OCI-LY3 (cell line): ENCODE measurements at regions not wholly inside any gene's neighbourhood (a gene's known extent, or its start where the extent isn't known, plus 50 kb on each side); places are given as distances from the start of the nearest gene placed in this dataset.
"Not testable (repeated sequence)": the region's sequence is repeated elsewhere in the genome, so short reads cannot be mapped to it uniquely, and the experiment has no call there.

Source experiments
- H2AFZ ChIP-seq: fragments of 200-600, 300-600 bp; shearing (Covaris generic); 2 replicates; pipeline ENCODE4 v1.6.0; 2014; ENCODE audit warnings: antibody characterized with exemption, low read depth, low read length
- H3K27ac ChIP-seq: fragments of 200-600, 300-600 bp; sonication (generic); 2 replicates; pipeline ENCODE4 v1.5.1; 2014; ENCODE audit warnings: mild to moderate bottlenecking, low read length, moderate library complexity, mixed read lengths
- H3K27me3 ChIP-seq: fragments of 200-600, 300-600 bp; sonication (generic); 2 replicates; pipeline ENCODE4 v1.6.1; 2014; ENCODE audit warnings: low read depth, low read length, mixed read lengths
- H3K36me3 ChIP-seq: fragments of 200-600, 300-600 bp; sonication (generic); replicated peaks from 2 replicates; pipeline ENCODE3; 2014; ENCODE audit warnings: low read depth, low read length, mixed read lengths
- H3K4me1 ChIP-seq: fragments of 300-600, 200-600 bp; sonication (generic); 2 replicates; pipeline ENCODE4 v1.6.1; 2014; ENCODE audit warnings: low read length, mixed read lengths
- H3K4me2 ChIP-seq: fragments of 200-600, 300-600 bp; sonication (generic); 2 replicates; pipeline ENCODE4 v1.6.1; 2014; ENCODE audit warnings: low read length, mixed read lengths
- H3K4me3 ChIP-seq: fragments of 300-600, 200-600 bp; sonication (generic); 2 replicates; pipeline ENCODE4 v1.5.1; 2014; ENCODE audit warnings: antibody characterized with exemption, mild to moderate bottlenecking, low read length, moderate library complexity
- H3K79me2 ChIP-seq: fragments of 300-600, 200-600 bp; shearing (Covaris generic); 2 replicates; pipeline ENCODE4 v1.6.1; 2014; ENCODE audit warnings: mild to moderate bottlenecking, low read length, mixed read lengths
- H3K9ac ChIP-seq: fragments of 300-600, 200-600 bp; shearing (Covaris generic); 2 replicates; pipeline ENCODE4 v1.6.0; 2014; ENCODE audit warnings: mild to moderate bottlenecking, low read length, moderate library complexity
- H3K9me3 ChIP-seq: fragments of 200-600, 300-600 bp; shearing (Covaris generic); 2 replicates; pipeline ENCODE4 v1.6.1; 2014; ENCODE audit warnings: low read length, mixed read lengths; ENCODE audit not compliant: insufficient read depth
- H4K20me1 ChIP-seq: fragments of 200-600, 300-600 bp; sonication (generic); 2 replicates; pipeline ENCODE4 v1.6.1; 2016; ENCODE audit warnings: low read length, mixed read lengths; ENCODE audit not compliant: insufficient read depth
- EZH2phosphoT487 ChIP-seq: fragments of 200-600 bp; shearing (Covaris generic); IDR thresholded peaks from 2 replicates; pipeline ENCODE4 v1.6.1; 2018; ENCODE audit warnings: antibody characterized with exemption, mixed run types, low read depth
- TF ChIP-seq, protein P1 (sequence below): fragments of 200-600, 300-600 bp; sonication (generic); IDR thresholded peaks from 2 replicates; pipeline ENCODE4 v1.5.1; 2014; ENCODE audit warnings: antibody characterized with exemption, low read length, low read depth

DNA sequence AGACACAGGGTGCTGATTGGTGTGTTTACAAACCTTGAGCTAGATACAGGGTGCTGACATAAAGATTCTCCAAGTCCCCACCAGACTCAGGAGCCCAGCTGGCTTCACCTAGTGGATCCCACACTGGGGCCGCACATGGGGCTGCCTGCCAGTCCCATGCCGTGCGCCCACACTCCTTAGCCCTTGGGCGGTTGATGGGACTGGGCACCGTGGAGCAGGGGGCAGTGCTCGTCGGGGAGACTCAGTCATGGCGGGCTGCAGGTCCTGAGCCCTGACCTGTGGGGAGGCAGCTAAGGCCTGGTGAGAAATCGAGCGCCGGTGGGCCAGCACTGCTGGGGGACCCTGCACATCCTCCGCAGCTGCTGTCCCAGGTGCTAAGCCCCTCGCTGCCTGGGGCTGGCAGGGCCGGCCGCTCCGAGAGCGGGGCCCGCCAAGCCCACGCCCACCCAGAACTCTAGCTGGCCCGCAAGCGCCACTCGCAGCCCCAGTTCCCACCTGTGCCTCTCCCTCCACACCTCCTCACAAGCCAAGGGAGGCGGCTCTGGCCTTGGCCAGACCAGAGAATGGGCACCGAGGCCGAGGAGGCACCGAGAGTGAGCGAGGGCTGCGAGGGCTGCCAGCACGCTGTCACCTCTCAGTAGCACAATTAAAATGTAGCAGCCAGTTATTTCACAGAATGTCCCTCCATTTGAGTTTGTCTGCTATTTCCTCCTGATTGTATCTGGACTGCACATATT lies 76.1 kb upstream of the PNPLA4 start:
- Histone ChIP-seq H3K4me2 (no peak overlapping the region), H3K27ac (no peak overlapping the region), H2AFZ (no peak overlapping the region), H4K20me1 (no peaks in the 10 kb centered on the region), H3K79me2 (no peaks in the 10 kb centered on the region), H3K9me3 (no peaks in the 10 kb centered on the region), H3K4me1 (no peaks in the 10 kb centered on the region), H3K9ac (no peak overlapping the region), H3K36me3 (no peaks in the 10 kb centered on the region), H3K4me3 (no peak overlapping the region), H3K27me3 (no peaks in the 10 kb centered on the region)
- TF ChIP-seq, protein P1, sequence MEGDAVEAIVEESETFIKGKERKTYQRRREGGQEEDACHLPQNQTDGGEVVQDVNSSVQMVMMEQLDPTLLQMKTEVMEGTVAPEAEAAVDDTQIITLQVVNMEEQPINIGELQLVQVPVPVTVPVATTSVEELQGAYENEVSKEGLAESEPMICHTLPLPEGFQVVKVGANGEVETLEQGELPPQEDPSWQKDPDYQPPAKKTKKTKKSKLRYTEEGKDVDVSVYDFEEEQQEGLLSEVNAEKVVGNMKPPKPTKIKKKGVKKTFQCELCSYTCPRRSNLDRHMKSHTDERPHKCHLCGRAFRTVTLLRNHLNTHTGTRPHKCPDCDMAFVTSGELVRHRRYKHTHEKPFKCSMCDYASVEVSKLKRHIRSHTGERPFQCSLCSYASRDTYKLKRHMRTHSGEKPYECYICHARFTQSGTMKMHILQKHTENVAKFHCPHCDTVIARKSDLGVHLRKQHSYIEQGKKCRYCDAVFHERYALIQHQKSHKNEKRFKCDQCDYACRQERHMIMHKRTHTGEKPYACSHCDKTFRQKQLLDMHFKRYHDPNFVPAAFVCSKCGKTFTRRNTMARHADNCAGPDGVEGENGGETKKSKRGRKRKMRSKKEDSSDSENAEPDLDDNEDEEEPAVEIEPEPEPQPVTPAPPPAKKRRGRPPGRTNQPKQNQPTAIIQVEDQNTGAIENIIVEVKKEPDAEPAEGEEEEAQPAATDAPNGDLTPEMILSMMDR = no peak
- no peak for TF ChIP-seq EZH2phosphoT487

DNA sequence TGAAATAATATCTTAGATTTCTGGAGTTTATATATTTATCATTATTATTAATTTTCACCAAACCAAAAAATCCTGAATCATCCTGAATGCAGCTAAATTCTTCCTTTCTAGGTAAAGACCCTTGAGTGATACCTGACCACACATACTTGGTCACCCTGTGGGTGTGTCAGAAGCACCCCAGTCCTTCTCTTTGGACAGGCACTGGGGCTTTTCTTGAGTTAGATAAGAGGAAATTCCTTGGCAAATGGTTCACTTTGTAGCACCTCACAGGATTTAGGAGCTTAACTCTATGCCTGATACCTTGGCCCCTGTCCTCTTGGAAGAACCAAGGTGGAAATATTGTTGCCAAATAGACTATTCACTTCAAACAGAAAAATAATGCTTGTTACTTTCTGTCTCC lies 69.6 kb upstream of the PNPLA4 start:
- Histone ChIP-seq H3K4me2 (no peak overlapping the region), H3K36me3 (no peaks in the 10 kb centered on the region), H3K27me3 (no peaks in the 10 kb centered on the region), H3K4me1 (no peaks in the 10 kb centered on the region), H3K27ac (no peak overlapping the region), H3K9me3 (no peaks in the 10 kb centered on the region), H3K4me3 (no peak overlapping the region), H2AFZ (no peak overlapping the region), H3K79me2 (no peaks in the 10 kb centered on the region), H3K9ac (no peak overlapping the region), H4K20me1 (no peaks in the 10 kb centered on the region)
- TF ChIP-seq, protein P1 = no peak
- no peak for TF ChIP-seq EZH2phosphoT487

- TF ChIP-seq, protein P1 = peak; percentile 56
- no peak for TF ChIP-seq EZH2phosphoT487
- no peak overlapping the region for H3K27ac ChIP-seq
- no peak overlapping the region for H3K9ac ChIP-seq
- H2AFZ ChIP-seq = no peak overlapping the region
- H3K36me3 ChIP-seq = no peaks in the 10 kb centered on the region
- no peak overlapping the region for H3K4me2 ChIP-seq
- no peaks in the 10 kb centered on the region for H3K27me3 ChIP-seq
- no peaks in the 10 kb centered on the region for H4K20me1 ChIP-seq
- H3K4me1 ChIP-seq = no peaks in the 10 kb centered on the region
- no peaks in the 10 kb centered on the region for H3K9me3 ChIP-seq
- H3K4me3 ChIP-seq = no peak overlapping the region
- H3K79me2 ChIP-seq = no peaks in the 10 kb centered on the region
Measured at GRCh38 chrX:7996414-7996813, 69.2 kb upstream of the PNPLA4 start.

DNA sequence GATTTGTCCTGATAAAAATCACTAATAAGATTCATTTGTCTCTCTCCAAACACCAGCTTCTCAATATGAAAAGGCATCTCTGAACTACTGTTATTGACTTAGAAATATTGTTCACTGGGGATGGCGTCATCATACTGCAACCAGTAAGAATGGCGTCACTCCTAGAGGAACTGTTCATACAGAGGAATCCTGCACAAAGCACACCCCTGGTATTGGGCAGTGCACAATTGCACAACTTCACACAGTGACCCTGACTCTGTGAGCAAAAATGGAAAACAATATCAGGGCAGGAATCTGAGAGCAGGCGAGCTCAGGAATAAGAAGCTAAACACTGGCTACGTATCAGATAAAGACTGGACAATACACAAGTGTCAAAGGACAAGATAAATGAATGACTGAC lies 66.7 kb upstream of the PNPLA4 start:
- no peak overlapping the region for H2AFZ ChIP-seq
- H3K9me3 ChIP-seq = no peaks in the 10 kb centered on the region
- no peaks in the 10 kb centered on the region for H3K36me3 ChIP-seq
- TF ChIP-seq EZH2phosphoT487 = no peak
- TF ChIP-seq, protein P1 = no peak
- no peak overlapping the region for H3K27ac ChIP-seq
- H3K4me2 ChIP-seq = no peak overlapping the region
- H3K79me2 ChIP-seq = no peaks in the 10 kb centered on the region
- no peaks in the 10 kb centered on the region for H3K4me1 ChIP-seq
- no peak overlapping the region for H3K9ac ChIP-seq
- no peak overlapping the region for H3K4me3 ChIP-seq
- no peaks in the 10 kb centered on the region for H4K20me1 ChIP-seq
- H3K27me3 ChIP-seq = no peaks in the 10 kb centered on the region

DNA sequence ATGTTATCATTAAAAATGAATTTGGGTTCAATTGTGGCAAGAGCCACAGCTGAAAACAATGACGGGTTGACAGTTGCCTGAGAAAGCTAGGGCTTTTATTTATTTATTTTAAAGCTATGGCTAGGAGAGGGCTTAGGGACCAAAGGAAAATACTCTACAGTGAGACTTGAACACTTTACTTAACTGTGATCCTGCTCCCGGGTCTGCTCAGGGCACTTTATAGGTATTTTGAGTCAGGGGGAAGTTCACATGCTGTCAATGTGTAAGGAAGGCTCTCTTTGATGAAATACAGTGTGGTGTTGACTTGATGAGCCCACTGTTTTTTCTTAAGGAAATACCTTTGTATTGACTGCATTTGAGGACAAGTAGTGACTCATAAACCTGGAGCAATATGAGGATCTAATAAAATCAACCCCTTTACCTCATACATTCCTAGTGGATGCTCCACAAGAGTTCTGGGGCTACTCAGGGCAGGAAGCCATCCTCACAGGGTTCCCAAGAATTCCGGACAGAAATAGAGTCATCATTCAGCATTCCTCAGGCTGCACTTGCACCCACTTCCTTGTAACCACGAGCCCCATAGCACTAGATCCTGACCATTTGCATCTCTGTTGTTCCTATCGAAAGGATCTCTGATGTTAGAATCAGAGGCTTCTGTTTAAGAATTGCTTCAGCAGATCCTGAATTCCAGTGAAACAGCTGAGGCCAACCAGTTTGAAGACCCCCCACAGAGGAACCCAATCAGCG lies 61.0 kb upstream of the PNPLA4 start:
- H3K36me3 ChIP-seq, H3K27me3 ChIP-seq, H2AFZ ChIP-seq, H3K27ac ChIP-seq, H3K4me1 ChIP-seq, H3K79me2 ChIP-seq, H4K20me1 ChIP-seq, H3K4me2 ChIP-seq, H3K4me3 ChIP-seq, H3K9me3 ChIP-seq, H3K9ac ChIP-seq: not testable (repeated sequence)
